ENCODE measurements at regions not wholly inside any gene's neighbourhood (a gene's known extent, or its start where the extent isn't known, plus 50 kb on each side); places are given as distances from the start of the nearest gene placed in this dataset.

DNA sequence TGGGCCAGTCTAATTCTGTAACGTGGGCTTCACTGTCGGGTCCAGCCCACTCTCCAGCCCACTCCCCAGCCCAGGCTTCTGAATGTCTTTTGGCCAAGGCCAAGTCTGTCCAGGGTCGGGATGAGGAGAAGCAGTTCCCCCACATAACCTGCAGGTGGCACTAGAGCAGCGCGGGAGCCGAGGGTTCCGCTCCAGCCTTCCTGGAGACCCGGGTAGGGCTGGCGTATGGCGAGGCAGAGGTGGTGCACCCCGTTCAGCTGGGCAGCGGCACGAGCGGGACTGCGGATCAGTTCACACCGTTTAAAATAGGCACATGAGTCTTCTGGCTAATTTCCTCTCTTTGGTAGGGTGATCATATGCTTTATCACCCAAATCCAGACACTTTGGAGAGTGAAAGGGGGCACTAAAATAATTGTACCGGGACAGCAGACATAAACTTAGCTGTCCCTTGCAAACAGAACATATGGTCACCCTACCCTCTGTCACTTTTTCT is 185.9 kb downstream of the MSX2 start:
- Histone ChIP-seq H2BK120ac (ENCODE audit: low read depth, low read length) (no peak overlapping the region), H3K23ac (ENCODE audit: low read depth, low read length, poor library complexity) (no peak overlapping the region), H2AK5ac (ENCODE audit: low read depth, low read length) (no peak overlapping the region), H3K79me1 (ENCODE audit: low read depth, low read length) (no peaks in the 10 kb centered on the region), H2AFZ (ENCODE audit: low read length) (no peak overlapping the region), H2BK12ac (ENCODE audit: low read length) (no peak overlapping the region), H4K91ac (ENCODE audit: low read depth, low read length, poor library complexity) (no peak overlapping the region), H3K27me3 (ENCODE audit: control insufficient read depth in 3 of 3, insufficient read depth in 3 of 3, low read depth in 1 of 3, low read length in 3 of 3) (no peaks in the 10 kb centered on the region), H3K9me3 (replicated peaks in 1 of 2; ENCODE audit: control insufficient read depth in 2 of 2, insufficient read depth in 1 of 2, low read depth in 1 of 2, low read length in 2 of 2) (no peaks in the 10 kb centered on the region), H4K8ac (ENCODE audit: low read depth, low read length) (no peak overlapping the region), H2BK15ac (ENCODE audit: low read length) (no peak overlapping the region), H2BK5ac (ENCODE audit: low read length) (no peak overlapping the region), H3K4me3 (ENCODE audit: low read length in 2 of 2) (no peak overlapping the region), H3K18ac (ENCODE audit: low read length) (no peak overlapping the region), H3K27ac (replicated peaks; ENCODE audit: low read length) (no peak overlapping the region), H3K14ac (ENCODE audit: low read length) (no peak overlapping the region), H3K4ac (ENCODE audit: low read length) (no peak overlapping the region), H3K4me2 (ENCODE audit: insufficient read depth, low read length, poor library complexity, severe bottlenecking) (no peak overlapping the region), H3K36me3 (replicated peaks in 1 of 2; ENCODE audit: control insufficient read depth in 2 of 2, insufficient read depth in 2 of 2, low read length in 2 of 2) (no peaks in the 10 kb centered on the region), H3K9ac (ENCODE audit: low read depth, low read length, poor library complexity) (no peak overlapping the region), H3K4me1 (ENCODE audit: control insufficient read depth in 2 of 2, insufficient read depth in 1 of 2, low read depth in 1 of 2, low read length in 2 of 2) (peaks cover 0 to 2% of the 10 kb centered on the region in 2 donors)
- peak; percentile 67 for DNase-seq (ENCODE audit: low spot score)
- no CpG with 5 or more reads among the region's 17 CpGs for WGBS, 2 donors (ENCODE audit: extremely low coverage in 2 of 2, insufficient read length in 2 of 2, insufficient replicate concordance in 1 of 2)

DNA sequence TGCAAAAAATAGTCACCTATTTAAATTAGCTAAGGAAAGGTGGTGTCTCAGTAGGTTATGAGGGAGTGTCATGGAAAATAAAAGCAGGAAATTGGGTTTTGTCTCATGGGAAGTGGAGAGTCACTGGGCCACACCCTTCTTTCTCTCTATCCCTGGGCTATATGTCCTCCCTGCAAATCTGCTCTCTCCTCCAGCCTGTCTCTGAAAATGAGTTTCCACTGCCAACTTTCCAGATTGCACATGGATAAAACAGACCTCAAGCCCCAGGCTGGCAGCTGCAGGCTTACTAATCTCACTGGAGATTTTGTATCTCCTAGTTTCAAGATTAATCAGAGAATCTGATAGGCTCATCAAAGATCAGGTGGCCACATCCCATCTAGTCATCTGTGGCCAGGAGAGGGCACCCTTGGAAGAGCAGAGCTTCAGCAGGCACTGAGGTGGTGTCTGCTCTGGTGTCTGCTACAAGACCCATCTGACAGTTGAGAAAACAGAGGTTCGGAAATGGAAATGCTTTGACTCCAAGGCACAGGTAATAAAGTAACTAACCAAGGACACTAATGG is 178.9 kb downstream of the MSX2 start:
- no CpG with 5 or more reads among the region's 1 CpG for WGBS, 2 donors (ENCODE audit: extremely low coverage in 2 of 2, insufficient read length in 2 of 2, insufficient replicate concordance in 1 of 2)
- Histone ChIP-seq H3K4ac (ENCODE audit: low read length) (no peak overlapping the region), H2BK15ac (ENCODE audit: low read length) (no peak overlapping the region), H3K9ac (ENCODE audit: low read depth, low read length, poor library complexity) (no peak overlapping the region), H3K27ac (replicated peaks; ENCODE audit: low read length) (no peak overlapping the region), H3K27me3 (ENCODE audit: control insufficient read depth in 3 of 3, insufficient read depth in 3 of 3, low read depth in 1 of 3, low read length in 3 of 3) (no peaks in the 10 kb centered on the region), H4K8ac (ENCODE audit: low read depth, low read length) (no peak overlapping the region), H2BK120ac (ENCODE audit: low read depth, low read length) (no peak overlapping the region), H3K4me2 (ENCODE audit: insufficient read depth, low read length, poor library complexity, severe bottlenecking) (no peak overlapping the region), H3K4me1 (ENCODE audit: control insufficient read depth in 2 of 2, insufficient read depth in 1 of 2, low read depth in 1 of 2, low read length in 2 of 2) (no peaks in the 10 kb centered on the region), H3K4me3 (ENCODE audit: low read length in 2 of 2) (no peak overlapping the region), H3K18ac (ENCODE audit: low read length) (no peak overlapping the region), H2AK5ac (ENCODE audit: low read depth, low read length) (no peak overlapping the region), H2BK12ac (ENCODE audit: low read length) (no peak overlapping the region), H2AFZ (ENCODE audit: low read length) (no peak overlapping the region), H3K79me1 (ENCODE audit: low read depth, low read length) (no peaks in the 10 kb centered on the region), H3K36me3 (replicated peaks in 1 of 2; ENCODE audit: control insufficient read depth in 2 of 2, insufficient read depth in 2 of 2, low read length in 2 of 2) (no peaks in the 10 kb centered on the region), H3K14ac (ENCODE audit: low read length) (no peak overlapping the region), H4K91ac (ENCODE audit: low read depth, low read length, poor library complexity) (no peak overlapping the region), H3K23ac (ENCODE audit: low read depth, low read length, poor library complexity) (no peak overlapping the region), H2BK5ac (ENCODE audit: low read length) (no peak overlapping the region), H3K9me3 (replicated peaks in 1 of 2; ENCODE audit: control insufficient read depth in 2 of 2, insufficient read depth in 1 of 2, low read depth in 1 of 2, low read length in 2 of 2) (peaks cover 0 to 3% of the 10 kb centered on the region in 2 donors)
- DNase-seq (ENCODE audit: low spot score) = no peak

DNA sequence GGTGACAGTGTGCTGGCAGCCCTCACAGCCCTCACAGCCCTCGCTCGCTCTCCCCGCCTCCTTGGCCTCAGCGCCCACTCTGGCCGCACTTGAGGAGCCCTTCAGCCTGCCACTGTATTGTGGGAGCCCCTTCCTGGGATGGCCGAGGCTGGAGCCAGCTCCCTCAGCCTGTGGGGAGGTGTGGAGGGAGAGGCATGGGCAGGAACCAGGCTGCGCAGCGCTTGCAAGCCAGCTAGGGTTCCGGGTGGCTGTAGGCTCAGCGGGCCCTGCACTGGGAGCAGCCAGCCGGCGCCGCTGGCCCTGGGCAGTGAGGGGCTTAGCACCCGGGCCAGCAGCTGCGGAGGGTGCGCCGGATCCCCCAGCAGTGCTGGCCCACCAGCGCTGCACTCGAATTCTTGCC is 177.0 kb downstream of the MSX2 start:
- H3K9ac ChIP-seq (ENCODE audit: low read depth, low read length, poor library complexity) = no peak overlapping the region
- no peak overlapping the region for H4K91ac ChIP-seq (ENCODE audit: low read depth, low read length, poor library complexity)
- no peaks in the 10 kb centered on the region for H3K4me1 ChIP-seq (ENCODE audit: control insufficient read depth in 2 of 2, insufficient read depth in 1 of 2, low read depth in 1 of 2, low read length in 2 of 2)
- no peak overlapping the region for H4K8ac ChIP-seq (ENCODE audit: low read depth, low read length)
- no peak overlapping the region for H3K4me3 ChIP-seq (ENCODE audit: low read length in 2 of 2)
- H2AK5ac ChIP-seq (ENCODE audit: low read depth, low read length) = no peak overlapping the region
- H3K18ac ChIP-seq (ENCODE audit: low read length) = peak overlapping the region; percentile 11
- H3K4ac ChIP-seq (ENCODE audit: low read length) = no peak overlapping the region
- peak overlapping the region; percentile 21 for H3K14ac ChIP-seq (ENCODE audit: low read length)
- no peaks in the 10 kb centered on the region for H3K79me1 ChIP-seq (ENCODE audit: low read depth, low read length)
- no peak overlapping the region for H2BK12ac ChIP-seq (ENCODE audit: low read length)
- WGBS, 2 donors (ENCODE audit: extremely low coverage in 2 of 2, insufficient read length in 2 of 2, insufficient replicate concordance in 1 of 2) = no CpG with 5 or more reads among the region's 19 CpGs
- no peak overlapping the region for H3K4me2 ChIP-seq (ENCODE audit: insufficient read depth, low read length, poor library complexity, severe bottlenecking)
- peaks cover 0 to 3% of the 10 kb centered on the region in 2 donors for H3K9me3 ChIP-seq (replicated peaks in 1 of 2; ENCODE audit: control insufficient read depth in 2 of 2, insufficient read depth in 1 of 2, low read depth in 1 of 2, low read length in 2 of 2)
- H3K23ac ChIP-seq (ENCODE audit: low read depth, low read length, poor library complexity) = no peak overlapping the region
- no peak overlapping the region for H2AFZ ChIP-seq (ENCODE audit: low read length)
- H3K27ac ChIP-seq (replicated peaks; ENCODE audit: low read length) = no peak overlapping the region
- no peak overlapping the region for H2BK5ac ChIP-seq (ENCODE audit: low read length)
- no peaks in the 10 kb centered on the region for H3K27me3 ChIP-seq (ENCODE audit: control insufficient read depth in 3 of 3, insufficient read depth in 3 of 3, low read depth in 1 of 3, low read length in 3 of 3)
- no peak overlapping the region for H2BK15ac ChIP-seq (ENCODE audit: low read length)
- no peaks in the 10 kb centered on the region for H3K36me3 ChIP-seq (replicated peaks in 1 of 2; ENCODE audit: control insufficient read depth in 2 of 2, insufficient read depth in 2 of 2, low read length in 2 of 2)
- DNase-seq (ENCODE audit: low spot score) = no peak
- no peak overlapping the region for H2BK120ac ChIP-seq (ENCODE audit: low read depth, low read length)

DNA sequence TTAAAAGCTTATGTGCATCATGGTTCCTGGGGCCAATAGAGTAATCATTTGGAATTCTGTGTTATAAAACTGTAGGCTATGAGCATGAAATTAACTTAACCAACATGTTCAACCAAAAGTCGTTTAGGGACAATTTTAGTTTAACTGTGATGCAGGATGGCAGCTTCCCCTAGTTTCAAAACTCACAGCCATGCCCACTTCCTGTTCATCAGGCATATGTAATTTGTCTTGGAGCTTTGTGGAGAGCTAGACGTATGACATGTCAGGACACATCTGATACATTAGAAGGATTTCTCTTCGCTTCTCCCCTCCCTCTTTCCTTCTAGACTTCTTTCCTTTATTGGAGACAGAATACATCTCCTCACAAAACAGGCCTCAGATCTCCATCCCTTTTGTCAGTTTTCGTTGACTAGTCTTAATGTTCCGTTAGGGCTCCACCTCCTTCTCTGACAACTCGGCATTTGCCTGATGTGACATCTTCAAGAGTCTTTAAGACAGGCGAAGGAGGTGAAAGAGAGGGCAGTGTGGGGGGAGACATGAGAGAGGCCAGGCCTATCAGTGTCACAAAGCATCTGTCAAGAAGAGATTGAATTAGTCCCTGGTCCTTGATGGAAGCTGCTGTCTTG is 176.0 kb downstream of the MSX2 start:
- H3K27ac ChIP-seq (replicated peaks; ENCODE audit: low read length) = no peak overlapping the region

More for the DNA sequence above, 176.0 kb downstream of the MSX2 start:
- Histone ChIP-seq H2AFZ (ENCODE audit: low read length) (no peak overlapping the region), H2BK15ac (ENCODE audit: low read length) (no peak overlapping the region), H3K4me2 (ENCODE audit: insufficient read depth, low read length, poor library complexity, severe bottlenecking) (no peak overlapping the region), H3K27me3 (ENCODE audit: control insufficient read depth in 3 of 3, insufficient read depth in 3 of 3, low read depth in 1 of 3, low read length in 3 of 3) (no peaks in the 10 kb centered on the region), H3K4me1 (ENCODE audit: control insufficient read depth in 2 of 2, insufficient read depth in 1 of 2, low read depth in 1 of 2, low read length in 2 of 2) (no peaks in the 10 kb centered on the region), H3K23ac (ENCODE audit: low read depth, low read length, poor library complexity) (no peak overlapping the region), H3K14ac (ENCODE audit: low read length) (no peak overlapping the region), H2BK120ac (ENCODE audit: low read depth, low read length) (no peak overlapping the region), H3K4me3 (ENCODE audit: low read length in 2 of 2) (no peak overlapping the region), H2BK5ac (ENCODE audit: low read length) (no peak overlapping the region), H2AK5ac (ENCODE audit: low read depth, low read length) (no peak overlapping the region), H3K9me3 (replicated peaks in 1 of 2; ENCODE audit: control insufficient read depth in 2 of 2, insufficient read depth in 1 of 2, low read depth in 1 of 2, low read length in 2 of 2) (peaks cover 0 to 3% of the 10 kb centered on the region in 2 donors), H3K36me3 (replicated peaks in 1 of 2; ENCODE audit: control insufficient read depth in 2 of 2, insufficient read depth in 2 of 2, low read length in 2 of 2) (no peaks in the 10 kb centered on the region), H3K18ac (ENCODE audit: low read length) (no peak overlapping the region), H3K79me1 (ENCODE audit: low read depth, low read length) (no peaks in the 10 kb centered on the region), H3K4ac (ENCODE audit: low read length) (no peak overlapping the region), H2BK12ac (ENCODE audit: low read length) (no peak overlapping the region), H4K8ac (ENCODE audit: low read depth, low read length) (no peak overlapping the region), H3K9ac (ENCODE audit: low read depth, low read length, poor library complexity) (no peak overlapping the region), H4K91ac (ENCODE audit: low read depth, low read length, poor library complexity) (no peak overlapping the region)
- no CpG with 5 or more reads among the region's 7 CpGs for WGBS, 2 donors (ENCODE audit: extremely low coverage in 2 of 2, insufficient read length in 2 of 2, insufficient replicate concordance in 1 of 2)
- no peak for DNase-seq (ENCODE audit: low spot score)

Data from neuronal stem cell (in vitro differentiated cells).